ENCODE measurements at regions not wholly inside any gene's neighbourhood (a gene's known extent, or its start where the extent isn't known, plus 50 kb on each side); places are given as distances from the start of the nearest gene placed in this dataset.

GRCh38 chr10:105647354-105647753 lies 1006.3 kb downstream of the SORCS3 start:
- no peak for DNase-seq (ENCODE audit: low read depth in 2 of 2)

GRCh38 chr10:105644978-105645377 lies 1003.9 kb downstream of the SORCS3 start:
- DNase-seq (ENCODE audit: low read depth in 2 of 2), result no peak

GRCh38 chr10:105644559-105644958 lies 1003.5 kb downstream of the SORCS3 start:
- DNase-seq (ENCODE audit: low read depth in 2 of 2), result no peak

- DNase-seq (ENCODE audit: low read depth in 2 of 2), result no peak
These were observed 1003.0 kb downstream of the SORCS3 start for GRCh38 chr10:105644091-105644490.

- no peak for DNase-seq (ENCODE audit: low read depth in 2 of 2)
These were observed 1002.6 kb downstream of the SORCS3 start for GRCh38 chr10:105643660-105644059.

- DNase-seq (ENCODE audit: low read depth in 2 of 2), result no peak
These were observed 993.2 kb downstream of the SORCS3 start for GRCh38 chr10:105634281-105634680.

GRCh38 chr10:105615715-105616365 lies 974.8 kb downstream of the SORCS3 start:
- DNase-seq (ENCODE audit: low read depth in 2 of 2), result no peak

- DNase-seq (ENCODE audit: low read depth in 2 of 2), result no peak
These were observed 970.2 kb downstream of the SORCS3 start for GRCh38 chr10:105611244-105611798.

GRCh38 chr10:105609451-105609850 lies 968.4 kb downstream of the SORCS3 start:
- DNase-seq (ENCODE audit: low read depth in 2 of 2), result no peak

- DNase-seq (ENCODE audit: low read depth in 2 of 2), result no peak
These were observed 964.8 kb downstream of the SORCS3 start for GRCh38 chr10:105605918-105606317.

GRCh38 chr10:105605104-105605503 lies 964.0 kb downstream of the SORCS3 start:
- DNase-seq (ENCODE audit: low read depth in 2 of 2), result no peak

GRCh38 chr10:105598207-105598606 lies 957.1 kb downstream of the SORCS3 start:
- no peak for DNase-seq (ENCODE audit: low read depth in 2 of 2)

GRCh38 chr10:105597312-105597711 lies 956.2 kb downstream of the SORCS3 start:
- DNase-seq (ENCODE audit: low read depth in 2 of 2), result no peak

- no peak for DNase-seq (ENCODE audit: low read depth in 2 of 2)
These were observed 955.7 kb downstream of the SORCS3 start for GRCh38 chr10:105596749-105597148.

GRCh38 chr10:105594296-105594695 lies 953.2 kb downstream of the SORCS3 start:
- DNase-seq (ENCODE audit: low read depth in 2 of 2), result no peak

- no peak for DNase-seq (ENCODE audit: low read depth in 2 of 2)
These were observed 951.4 kb downstream of the SORCS3 start for GRCh38 chr10:105592468-105592867.

- DNase-seq (ENCODE audit: low read depth in 2 of 2), result no peak
These were observed 945.5 kb downstream of the SORCS3 start for GRCh38 chr10:105586451-105587098.

GRCh38 chr10:105585753-105586152 lies 944.7 kb downstream of the SORCS3 start:
- no peak for DNase-seq (ENCODE audit: low read depth in 2 of 2)

GRCh38 chr10:105585171-105585570 lies 944.1 kb downstream of the SORCS3 start:
- no peak for DNase-seq (ENCODE audit: low read depth in 2 of 2)

GRCh38 chr10:105579112-105579511 lies 938.0 kb downstream of the SORCS3 start:
- no peak for DNase-seq (ENCODE audit: low read depth in 2 of 2)

- DNase-seq (ENCODE audit: low read depth in 2 of 2), result no peak
These were observed 936.9 kb downstream of the SORCS3 start for GRCh38 chr10:105577865-105578607.

- no peak for DNase-seq (ENCODE audit: low read depth in 2 of 2)
These were observed 918.4 kb downstream of the SORCS3 start for GRCh38 chr10:105559333-105560097.

All from stimulated activated CD4-positive, alpha-beta T cell treated with anti-CD3 and anti-CD28 coated beads, Interleukin-4, amount 100 ng/mL, for 48 hours (primary cell).